H1 (cell line): ENCODE measurements at regions not wholly inside any gene's neighbourhood (a gene's known extent, or its start where the extent isn't known, plus 50 kb on each side); places are given as distances from the start of the nearest gene placed in this dataset.

Source experiments
- CTCF ChIA-PET: fragments of 300-600 bp; sonication (Branson Sonifier 250); formaldehyde crosslinking; loops from one replicate; lab custom pipeline; 2021; ENCODE audit not compliant: partially characterized antibody; lab: Charles Lee
- POLR2A ChIA-PET: fragments of 300-600 bp; sonication (Branson Sonifier 250); formaldehyde crosslinking; loops from one replicate; lab custom pipeline; 2021; ENCODE audit warnings: inconsistent platforms; ENCODE audit not compliant: partially characterized antibody; lab: Charles Lee
- DNase-seq, 2 experiments: peaks; one replicate each; pipeline versions ENCODE4 v3.0.0 to v3.0.0-alpha.2; 2010 to 2022; ENCODE audit warnings: low spot score in 2 of 2, low read depth in 1 of 2, mixed read lengths in 1 of 2
- FAIRE-seq: peaks from 2 replicates; lab custom pipeline; 2011; peaks lifted over from hg19 to GRCh38; lab: Jason Lieb, UNC
- H2AFZ ChIP-seq: 2 replicates; pipeline ENCODE4 v1.8.1; 2012; ENCODE audit warnings: low read length, inconsistent platforms
- H2AK5ac ChIP-seq: 2 replicates; pipeline ENCODE4 v1.6.1; 2013; ENCODE audit warnings: low read depth, low read length
- H2BK120ac ChIP-seq: replicated peaks from 2 replicates; pipeline ENCODE3; 2013; ENCODE audit warnings: low read depth, low read length, inconsistent platforms
- H2BK12ac ChIP-seq: 2 replicates; pipeline ENCODE4 v1.6.1; 2013; ENCODE audit warnings: low read depth, low read length
- H2BK15ac ChIP-seq: 2 replicates; pipeline ENCODE4 v1.6.1; 2013; ENCODE audit warnings: low read length
- H2BK20ac ChIP-seq: 2 replicates; pipeline ENCODE4 v1.6.1; 2013; ENCODE audit warnings: low read length
- H2BK5ac ChIP-seq: 2 replicates; pipeline ENCODE4 v1.6.1; 2013; ENCODE audit warnings: low read depth, low read length
- H3K14ac ChIP-seq: 2 replicates; pipeline ENCODE4 v1.6.1; 2013; ENCODE audit warnings: inconsistent platforms; ENCODE audit not compliant: insufficient read length
- H3K18ac ChIP-seq: 2 replicates; pipeline ENCODE4 v1.6.1; 2013; ENCODE audit warnings: low read length; ENCODE audit errors: extremely low read depth
- H3K23ac ChIP-seq: 2 replicates; pipeline ENCODE4 v1.6.1; 2013; ENCODE audit warnings: inconsistent platforms; ENCODE audit not compliant: insufficient read length
- H3K23me2 ChIP-seq: 2 replicates; pipeline ENCODE4 v1.6.1; 2013; ENCODE audit warnings: low read depth, low read length
- H3K27ac ChIP-seq: 2 replicates; pipeline ENCODE4 v1.6.1; 2011; ENCODE audit warnings: low read depth, low read length, inconsistent platforms
- H3K27me3 ChIP-seq, 4 experiments: replicated peaks in 1 of 4; 1 replicate in 1 of 4; 2 replicates in 3 of 4; pipeline versions ENCODE4 v1.6.1 to v1.8.1; 2011 to 2013; ENCODE audit warnings: low read length in 3 of 4, mild to moderate bottlenecking in 3 of 4, inconsistent platforms in 2 of 4, mixed read lengths in 2 of 4, moderate library complexity in 1 of 4; ENCODE audit not compliant: control insufficient read depth in 3 of 4, insufficient read depth in 3 of 4; ENCODE audit errors: extremely low read depth in 1 of 4
- H3K36me3 ChIP-seq, 4 experiments: 2 replicates each; pipeline versions ENCODE4 v1.6.1 to v1.8.1; 2011 to 2013; ENCODE audit warnings: mild to moderate bottlenecking in 4 of 4, low read length in 3 of 4, moderate library complexity in 2 of 4, control low read depth in 1 of 4, inconsistent platforms in 1 of 4; ENCODE audit not compliant: insufficient read depth in 4 of 4, control insufficient read depth in 2 of 4
- H3K4ac ChIP-seq: replicated peaks from 2 replicates; pipeline ENCODE3; 2013; ENCODE audit warnings: low read length, low read depth, mixed read lengths, inconsistent platforms; ENCODE audit not compliant: insufficient read length
- H3K4me1 ChIP-seq, 4 experiments: replicated peaks in 1 of 4; 1 replicate in 1 of 4; 2 replicates in 3 of 4; pipeline versions ENCODE4 v1.6.1 to v1.8.1; 2011 to 2013; ENCODE audit warnings: low read length in 3 of 4, inconsistent platforms in 2 of 4, mixed read lengths in 1 of 4; ENCODE audit not compliant: insufficient read depth in 4 of 4, control insufficient read depth in 3 of 4
- H3K4me2 ChIP-seq, 2 experiments: 2 replicates each; pipeline versions ENCODE4 v1.6.1 to v1.8.1; 2011 to 2013; ENCODE audit warnings: low read depth in 2 of 2, low read length in 2 of 2, control low read depth in 1 of 2, inconsistent platforms in 1 of 2, mild to moderate bottlenecking in 1 of 2; ENCODE audit not compliant: insufficient read depth in 1 of 2
- H3K4me3 ChIP-seq, 4 experiments: fragments of 200-600, 300-600 bp in 1 of 4; sonication (generic), shearing (Covaris generic), sonication (Bioruptor Twin) in 1 of 4; 2 replicates each; pipeline versions ENCODE4 v1.5.1 to v1.8.1; 2011 to 2016; ENCODE audit warnings: low read length in 4 of 4, low read depth in 3 of 4, control low read depth in 2 of 4, inconsistent platforms in 2 of 4, mild to moderate bottlenecking in 2 of 4, mixed read lengths in 1 of 4, moderate library complexity in 1 of 4; ENCODE audit not compliant: insufficient read depth in 2 of 4; ENCODE audit errors: extremely low read depth in 1 of 4
- H3K56ac ChIP-seq: replicated peaks from 2 replicates; pipeline ENCODE3; 2013; ENCODE audit warnings: low read depth, mild to moderate bottlenecking, mixed read lengths, low read length, inconsistent platforms; ENCODE audit not compliant: insufficient read length
- H3K79me1 ChIP-seq: 2 replicates; pipeline ENCODE4 v1.6.1; 2013; ENCODE audit warnings: low read depth, low read length, control low read depth
- H3K79me2 ChIP-seq, 2 experiments: 2 replicates each; pipeline versions ENCODE4 v1.6.1 to v1.8.1; 2012 to 2013; ENCODE audit warnings: low read length in 2 of 2, mild to moderate bottlenecking in 2 of 2, inconsistent platforms in 1 of 2; ENCODE audit not compliant: insufficient read depth in 2 of 2, control insufficient read depth in 1 of 2
- H3K9ac ChIP-seq, 4 experiments: replicated peaks in 1 of 4; 1 replicate in 1 of 4; 2 replicates in 3 of 4; pipeline versions ENCODE4 v1.6.1 to v1.8.1; 2011 to 2013; ENCODE audit warnings: low read depth in 3 of 4, low read length in 3 of 4, control low read depth in 2 of 4, mild to moderate bottlenecking in 2 of 4, moderate library complexity in 2 of 4, inconsistent platforms in 1 of 4; ENCODE audit errors: extremely low read depth in 1 of 4
- H3K9me3 ChIP-seq, 2 experiments: 2 replicates each; pipeline versions ENCODE4 v1.6.1 to v1.8.1; 2012 to 2013; ENCODE audit warnings: mild to moderate bottlenecking in 2 of 2, moderate library complexity in 2 of 2, control low read depth in 1 of 2, inconsistent platforms in 1 of 2, low read depth in 1 of 2, low read length in 1 of 2, mixed read lengths in 1 of 2; ENCODE audit not compliant: insufficient read depth in 2 of 2
- H4K20me1 ChIP-seq, 2 experiments: replicated peaks in 1 of 2; 2 replicates each; pipeline versions ENCODE3 to v1.8.1; 2011 to 2013; ENCODE audit warnings: inconsistent platforms in 2 of 2, low read length in 2 of 2, mild to moderate bottlenecking in 1 of 2; ENCODE audit not compliant: insufficient read depth in 2 of 2, control insufficient read depth in 1 of 2
- H4K5ac ChIP-seq: 2 replicates; pipeline ENCODE4 v1.6.1; 2013; ENCODE audit warnings: low read length, low read depth, mixed read lengths, inconsistent platforms; ENCODE audit not compliant: insufficient read length
- H4K8ac ChIP-seq: 2 replicates; pipeline ENCODE4 v1.8.0; 2013; ENCODE audit warnings: mild to moderate bottlenecking, moderate library complexity, low read length, inconsistent platforms; ENCODE audit not compliant: insufficient read depth; ENCODE audit errors: extremely low read depth
- H4K91ac ChIP-seq: replicated peaks from 2 replicates; pipeline ENCODE3; 2013; ENCODE audit warnings: low read length, mixed read lengths, inconsistent platforms; ENCODE audit not compliant: insufficient read length
- EZH2 ChIP-seq: fragments of 200-600 bp; sonication (generic); IDR thresholded peaks from 2 replicates; pipeline ENCODE4 v1.7.1; 2012; ENCODE audit warnings: low read depth, mild to moderate bottlenecking, moderate library complexity, low read length, inconsistent platforms; ENCODE audit not compliant: severe bottlenecking
- FOSL1 ChIP-seq: IDR thresholded peaks from 2 replicates; pipeline ENCODE4 v1.6.1; 2011; ENCODE audit warnings: mild to moderate bottlenecking, low read depth, low read length, moderate library complexity; ENCODE audit not compliant: insufficient read depth
- GABPA ChIP-seq: IDR thresholded peaks from 2 replicates; pipeline ENCODE4 v1.6.1; 2011; ENCODE audit warnings: mild to moderate bottlenecking, low read length, moderate library complexity, borderline replicate concordance; ENCODE audit not compliant: insufficient read depth
- GTF2F1 ChIP-seq: IDR thresholded peaks from 2 replicates; pipeline ENCODE4 v1.6.1; 2012; ENCODE audit warnings: low read depth, low read length, improper control_type of control experiment, borderline replicate concordance
- KDM4A ChIP-seq: IDR thresholded peaks from one replicate; pipeline ENCODE4 v1.7.1; 2012; ENCODE audit warnings: low read depth, mild to moderate bottlenecking, moderate library complexity, low read length, inconsistent platforms; ENCODE audit not compliant: severe bottlenecking
- SIRT6 ChIP-seq: IDR thresholded peaks from one replicate; pipeline ENCODE4 v1.7.1; 2012; ENCODE audit warnings: low read length, inconsistent platforms
- SP1 ChIP-seq: IDR thresholded peaks from 2 replicates; pipeline ENCODE4 v1.6.1; 2011; ENCODE audit warnings: low read depth, low read length
- ZNF274 ChIP-seq: IDR thresholded peaks from 2 replicates; pipeline ENCODE4 v1.7.0; 2012; ENCODE audit warnings: low read length, borderline replicate concordance; ENCODE audit errors: extremely low read depth
- WGBS, 2 experiments: shearing (Covaris generic) in 1 of 2; methylation state at CpG; one replicate each; pipeline versions ENCODE4 v1.1.6 to v1.1.7; 2013 to 2015; ENCODE audit warnings: low lambda C conversion rate in 2 of 2, mixed read lengths in 2 of 2, inconsistent platforms in 1 of 2, low coverage in 1 of 2, missing lambda C conversion rate in 1 of 2; ENCODE audit not compliant: insufficient replicate concordance in 2 of 2, insufficient coverage in 1 of 2, insufficient read length in 1 of 2; ENCODE audit errors: extremely low coverage in 1 of 2, missing lambda C conversion rate in 1 of 2; 5-methylcytosine and 5-hydroxymethylcytosine counted together
- TF ChIP-seq, protein P1 (sequence below): IDR thresholded peaks from 2 replicates; pipeline ENCODE4 v1.6.1; 2012; ENCODE audit warnings: inconsistent platforms

DNA sequence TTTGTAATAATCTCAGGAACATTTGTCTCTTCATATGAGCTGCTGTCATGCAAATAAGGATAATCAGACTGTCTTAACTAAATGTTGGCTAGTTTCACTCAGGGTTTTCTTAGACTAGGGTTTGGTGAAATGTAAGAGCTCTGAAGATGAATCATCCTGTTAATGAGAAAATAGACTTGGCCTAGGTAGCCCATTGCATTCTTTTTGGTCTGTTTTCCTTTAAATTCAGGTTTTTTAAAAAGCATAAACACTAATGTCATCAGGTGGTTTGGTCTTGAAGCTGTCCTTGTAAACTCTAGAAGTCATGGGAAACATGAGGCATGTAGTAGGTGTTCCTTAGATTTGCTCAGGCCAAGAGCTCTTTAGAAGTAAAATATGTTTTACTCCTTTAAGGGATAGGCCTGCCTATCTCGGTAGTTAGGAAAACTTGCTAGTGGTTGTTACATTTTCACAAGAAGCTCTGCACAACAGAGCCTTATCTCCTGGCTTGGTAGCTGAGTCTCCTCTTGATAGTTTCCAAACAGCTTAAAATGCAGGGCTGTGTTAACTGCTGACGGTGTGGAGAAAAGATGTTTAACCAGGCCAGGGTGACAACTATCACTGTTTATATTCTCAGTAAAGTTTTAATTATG is 62.0 kb upstream of the C1QTNF9B start:
- Histone ChIP-seq H2BK20ac (no peak overlapping the region), H3K9me3 (no peaks in the 10 kb centered on the region), H2BK15ac (no peak overlapping the region), H3K4me1 (no peaks in the 10 kb centered on the region), H3K27ac (no peak overlapping the region), H2AK5ac (no peak overlapping the region), H3K18ac (no peak overlapping the region), H2BK5ac (no peak overlapping the region), H3K56ac (no peak overlapping the region), H4K20me1 (no peaks in the 10 kb centered on the region), H3K14ac (no peak overlapping the region), H4K5ac (no peak overlapping the region), H2AFZ (no peak overlapping the region), H2BK120ac (no peak overlapping the region), H3K4me2 (no peak overlapping the region), H3K79me1 (no peaks in the 10 kb centered on the region), H3K23ac (no peak overlapping the region), H4K8ac (no peak overlapping the region), H3K4me3 (no peak overlapping the region), H3K27me3 (no peaks in the 10 kb centered on the region), H3K23me2 (no peaks in the 10 kb centered on the region), H2BK12ac (no peak overlapping the region), H3K79me2 (no peaks in the 10 kb centered on the region), H3K36me3 (no peaks in the 10 kb centered on the region), H3K4ac (no peak overlapping the region), H3K9ac (no peak overlapping the region), H4K91ac (no peak overlapping the region)
- no peak for TF ChIP-seq ZNF274
- no peak for TF ChIP-seq GTF2F1
- TF ChIP-seq KDM4A = no peak
- TF ChIP-seq GABPA = no peak
- TF ChIP-seq EZH2 = no peak
- no peak for TF ChIP-seq SIRT6
- TF ChIP-seq, protein P1, sequence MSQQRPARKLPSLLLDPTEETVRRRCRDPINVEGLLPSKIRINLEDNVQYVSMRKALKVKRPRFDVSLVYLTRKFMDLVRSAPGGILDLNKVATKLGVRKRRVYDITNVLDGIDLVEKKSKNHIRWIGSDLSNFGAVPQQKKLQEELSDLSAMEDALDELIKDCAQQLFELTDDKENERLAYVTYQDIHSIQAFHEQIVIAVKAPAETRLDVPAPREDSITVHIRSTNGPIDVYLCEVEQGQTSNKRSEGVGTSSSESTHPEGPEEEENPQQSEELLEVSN = no peak
- no peak for TF ChIP-seq FOSL1
- no peak for TF ChIP-seq SP1
- FAIRE-seq = no peak
- ChIA-PET POLR2A (interaction anchor here (0.6 kb wide), 1 partner anchor 390 kb away, joined by 3 read pairs; no protein-coding TSS in a partner anchor), CTCF (interaction anchor here (0.5 to 6.0 kb wide), 17 partner anchors 9 to 332 kb away, joined by 3 to 60 read pairs (median 4); no protein-coding TSS in a partner anchor)
- WGBS, 2 experiments = 88% methylated on average over 2 of the region's 2 CpGs; no CpG with 5 or more reads in 1 of the 2 experiments
- DNase-seq = no peak
